ENCODE measurements at regions not wholly inside any gene's neighbourhood (a gene's known extent, or its start where the extent isn't known, plus 50 kb on each side); places are given as distances from the start of the nearest gene placed in this dataset.

DNA sequence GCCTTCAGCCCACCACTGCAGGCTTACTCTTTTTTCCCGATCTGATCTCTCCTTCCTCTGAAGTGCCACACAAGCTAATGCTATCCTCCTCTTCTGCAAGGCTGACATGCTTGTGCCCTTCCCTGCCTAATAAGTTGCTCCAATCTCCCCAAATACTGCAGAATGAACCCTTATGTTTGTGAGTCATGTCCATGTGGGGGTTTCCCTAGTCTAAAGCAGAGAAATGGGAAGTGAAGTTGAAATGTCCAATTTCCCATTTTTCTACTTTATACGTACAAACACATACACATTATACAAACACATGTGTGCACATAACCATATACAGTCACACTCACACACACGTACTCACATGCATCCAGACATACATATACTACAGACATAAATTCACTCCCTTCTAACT, 288.1 kb upstream of the CELF4 start:
- no peak overlapping the region for H3K23ac ChIP-seq (ENCODE audit: insufficient read length)
- no peak overlapping the region for H3K18ac ChIP-seq (ENCODE audit: extremely low read depth, low read length)
- ChIA-PET POLR2A (ENCODE audit: partially characterized antibody) (no interaction called here), CTCF (ENCODE audit: partially characterized antibody) (no interaction called here)
- 0 out of 2 replicates have a peak overlapping the region, but pooled peaks have one; percentile 8 for H2AFZ ChIP-seq (ENCODE audit: low read length)
- no peak overlapping the region for H2BK12ac ChIP-seq (ENCODE audit: low read depth, low read length)
- no peak overlapping the region for H2BK15ac ChIP-seq (ENCODE audit: low read length)
- H4K8ac ChIP-seq (ENCODE audit: extremely low read depth, insufficient read depth, low read length): no peak overlapping the region
- H2BK20ac ChIP-seq (ENCODE audit: low read length): no peak overlapping the region
- H3K79me1 ChIP-seq (ENCODE audit: low read depth, low read length): no peaks in the 10 kb centered on the region
- no peak for FAIRE-seq
- DNase-seq (ENCODE audit: low read depth in 1 of 2, low spot score in 2 of 2): no peak
- no peak overlapping the region for H3K4me3 ChIP-seq (ENCODE audit: extremely low read depth in 1 of 4, insufficient read depth in 2 of 4, low read depth in 3 of 4, low read length in 4 of 4)
- no peak overlapping the region for H4K91ac ChIP-seq (replicated peaks; ENCODE audit: insufficient read length, low read length)
- no peak overlapping the region for H3K14ac ChIP-seq (ENCODE audit: insufficient read length)
- no peaks in the 10 kb centered on the region for H3K36me3 ChIP-seq (ENCODE audit: control insufficient read depth in 2 of 4, insufficient read depth in 4 of 4, low read length in 3 of 4)
- no peaks in the 10 kb centered on the region for H3K4me1 ChIP-seq (replicated peaks in 1 of 4; ENCODE audit: control insufficient read depth in 3 of 4, insufficient read depth in 4 of 4, low read length in 3 of 4)
- no peaks in the 10 kb centered on the region for H4K20me1 ChIP-seq (replicated peaks in 1 of 2; ENCODE audit: control insufficient read depth in 1 of 2, insufficient read depth in 2 of 2, low read length in 2 of 2)
- no peak overlapping the region for H3K4me2 ChIP-seq (ENCODE audit: insufficient read depth in 1 of 2, low read depth in 2 of 2, low read length in 2 of 2)
- H2AK5ac ChIP-seq (ENCODE audit: low read depth, low read length): no peak overlapping the region
- H3K9ac ChIP-seq (replicated peaks in 1 of 4; ENCODE audit: extremely low read depth in 1 of 4, low read depth in 3 of 4, low read length in 3 of 4): no peak overlapping the region
- H3K27me3 ChIP-seq (replicated peaks in 1 of 4; ENCODE audit: control insufficient read depth in 3 of 4, extremely low read depth in 1 of 4, insufficient read depth in 3 of 4, low read length in 3 of 4): no peaks in the 10 kb centered on the region
- H3K4ac ChIP-seq (replicated peaks; ENCODE audit: insufficient read length, low read depth, low read length): no peak overlapping the region
- H2BK120ac ChIP-seq (replicated peaks; ENCODE audit: low read depth, low read length): no peak overlapping the region
- WGBS, 2 experiments (ENCODE audit: extremely low coverage in 1 of 2, insufficient coverage in 1 of 2, insufficient read length in 1 of 2, insufficient replicate concordance in 2 of 2, low coverage in 1 of 2, low lambda C conversion rate in 2 of 2, missing lambda C conversion rate in 1 of 2): 82% methylated on average over 3 of the region's 3 CpGs; no CpG with 5 or more reads in 1 of the 2 experiments
- H3K79me2 ChIP-seq (ENCODE audit: control insufficient read depth in 1 of 2, insufficient read depth in 2 of 2, low read length in 2 of 2): no peaks in the 10 kb centered on the region
- H2BK5ac ChIP-seq (ENCODE audit: low read depth, low read length): no peak overlapping the region
- no peak overlapping the region for H4K5ac ChIP-seq (ENCODE audit: insufficient read length, low read depth, low read length)
- no peak overlapping the region for H3K27ac ChIP-seq (ENCODE audit: low read depth, low read length)
- no peaks in the 10 kb centered on the region for H3K23me2 ChIP-seq (ENCODE audit: low read depth, low read length)
- H3K56ac ChIP-seq (replicated peaks; ENCODE audit: insufficient read length, low read depth, low read length): no peak overlapping the region
- 0 out of 4 replicates have a peak, but pooled peaks cover 0 to 2% of the 10 kb centered on the region in 2 experiments for H3K9me3 ChIP-seq (ENCODE audit: insufficient read depth in 2 of 2, low read depth in 1 of 2, low read length in 1 of 2)
- TF ChIP-seq USF2 (IDR thresholded peaks at IDR 0.05; ENCODE audit: low read length) (no peak), CHD2 (IDR thresholded peaks at IDR 0.05; ENCODE audit: low read length) (no peak), TAF7 (optimal IDR thresholded peaks at IDR 0.05; ENCODE audit: borderline replicate concordance, low read depth, low read length) (no peak), CTCF (IDR thresholded peaks at IDR 0.05; ENCODE audit: control extremely low read depth in 1 of 3, insufficient read depth in 1 of 3, low read depth in 1 of 3, low read length in 3 of 3) (no peak), RFX5 (IDR thresholded peaks at IDR 0.05; ENCODE audit: borderline replicate concordance, low read depth, low read length) (no peak), SRF (IDR thresholded peaks at IDR 0.05; ENCODE audit: low read depth, low read length) (no peak), JUND (IDR thresholded peaks at IDR 0.05; ENCODE audit: low read length) (no peak), SIRT6 (IDR thresholded peaks at IDR 0.05; ENCODE audit: low read length) (no peak), RBBP5 (IDR thresholded peaks at IDR 0.05; ENCODE audit: borderline replicate concordance, low read depth, low read length) (no peak), POU5F1 (IDR thresholded peaks at IDR 0.05; ENCODE audit: low read depth, low read length) (no peak)
- TF ChIP-seq, protein P1, sequence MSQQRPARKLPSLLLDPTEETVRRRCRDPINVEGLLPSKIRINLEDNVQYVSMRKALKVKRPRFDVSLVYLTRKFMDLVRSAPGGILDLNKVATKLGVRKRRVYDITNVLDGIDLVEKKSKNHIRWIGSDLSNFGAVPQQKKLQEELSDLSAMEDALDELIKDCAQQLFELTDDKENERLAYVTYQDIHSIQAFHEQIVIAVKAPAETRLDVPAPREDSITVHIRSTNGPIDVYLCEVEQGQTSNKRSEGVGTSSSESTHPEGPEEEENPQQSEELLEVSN (IDR thresholded peaks at IDR 0.05): no peak

Data from H1 (cell line).